ENCODE measurements at regions not wholly inside any gene's neighbourhood (a gene's known extent, or its start where the extent isn't known, plus 50 kb on each side); places are given as distances from the start of the nearest gene placed in this dataset.

- 91 to 97% methylated on average over 5 to 8 of the region's 8 CpGs for WGBS, 2 experiments (ENCODE audit: insufficient coverage in 1 of 2, insufficient read length in 1 of 2)
- H3K27me3 ChIP-seq (ENCODE audit: control insufficient read depth, insufficient read depth, low read length, poor library complexity, severe bottlenecking): no peaks in the 10 kb centered on the region
- H3K36me3 ChIP-seq (ENCODE audit: control insufficient read depth, insufficient read depth, low read length): no peaks in the 10 kb centered on the region
- no peaks in the 10 kb centered on the region for H3K36me3 Mint-ChIP-seq (ENCODE audit: low read depth)
- no peaks in the 10 kb centered on the region for H3K4me1 Mint-ChIP-seq
- no peak overlapping the region for H3K4me3 ChIP-seq (ENCODE audit: low read length)
- H3K27me3 Mint-ChIP-seq (ENCODE audit: insufficient read depth): no peaks in the 10 kb centered on the region
- no peak overlapping the region for H3K4me3 Mint-ChIP-seq
- H3K27ac ChIP-seq (ENCODE audit: low read depth, low read length): no peak overlapping the region
- H3K9ac ChIP-seq (ENCODE audit: extremely low read depth, low read length, poor library complexity, severe bottlenecking): no peak overlapping the region
- no peaks in the 10 kb centered on the region for H3K9me3 ChIP-seq (ENCODE audit: control insufficient read depth, low read length)
- H3K4me1 ChIP-seq (ENCODE audit: control insufficient read depth, insufficient read depth, low read length): no peaks in the 10 kb centered on the region
- TF ChIP-seq CTCF (conservative IDR thresholded peaks at IDR 0.05): no peak
- H3K9me3 Mint-ChIP-seq: peaks cover 6% of the 10 kb centered on the region
- no peak for DNase-seq
- H3K27ac Mint-ChIP-seq: no peak overlapping the region
Measured at GRCh38 chr6:2477666-2478065, 232.3 kb upstream of the GMDS start.

- H3K4me1 Mint-ChIP-seq: no peaks in the 10 kb centered on the region
- no peaks in the 10 kb centered on the region for H3K36me3 Mint-ChIP-seq (ENCODE audit: low read depth)
- no peak for DNase-seq
- H3K4me3 ChIP-seq (ENCODE audit: low read length): no peak overlapping the region
- 83 to 91% methylated on average over 1 of the region's 1 CpG for WGBS, 2 experiments (ENCODE audit: insufficient coverage in 1 of 2, insufficient read length in 1 of 2)
- no peaks in the 10 kb centered on the region for H3K4me1 ChIP-seq (ENCODE audit: control insufficient read depth, insufficient read depth, low read length)
- H3K9me3 ChIP-seq (ENCODE audit: control insufficient read depth, low read length): no peaks in the 10 kb centered on the region
- H3K27ac Mint-ChIP-seq: no peak overlapping the region
- H3K27me3 ChIP-seq (ENCODE audit: control insufficient read depth, insufficient read depth, low read length, poor library complexity, severe bottlenecking): no peaks in the 10 kb centered on the region
- H3K36me3 ChIP-seq (ENCODE audit: control insufficient read depth, insufficient read depth, low read length): no peaks in the 10 kb centered on the region
- no peak overlapping the region for H3K27ac ChIP-seq (ENCODE audit: low read depth, low read length)
- H3K27me3 Mint-ChIP-seq (ENCODE audit: insufficient read depth): no peaks in the 10 kb centered on the region
- H3K4me3 Mint-ChIP-seq: no peak overlapping the region
- no peak overlapping the region for H3K9ac ChIP-seq (ENCODE audit: extremely low read depth, low read length, poor library complexity, severe bottlenecking)
- peaks cover 2% of the 10 kb centered on the region for H3K9me3 Mint-ChIP-seq
- TF ChIP-seq CTCF (conservative IDR thresholded peaks at IDR 0.05): no peak
Measured at GRCh38 chr6:2477250-2477649, 231.8 kb upstream of the GMDS start.

GRCh38 chr6:2476376-2476775 lies 231.0 kb upstream of the GMDS start:
- Mint-ChIP-seq H3K27me3 (ENCODE audit: insufficient read depth) (no peaks in the 10 kb centered on the region), H3K4me3 (no peak overlapping the region), H3K4me1 (no peaks in the 10 kb centered on the region), H3K27ac (no peak overlapping the region), H3K9me3 (no peaks in the 10 kb centered on the region), H3K36me3 (ENCODE audit: low read depth) (no peaks in the 10 kb centered on the region)
- H3K4me1 ChIP-seq (ENCODE audit: control insufficient read depth, insufficient read depth, low read length): no peaks in the 10 kb centered on the region
- no peak overlapping the region for H3K27ac ChIP-seq (ENCODE audit: low read depth, low read length)
- no peaks in the 10 kb centered on the region for H3K9me3 ChIP-seq (ENCODE audit: control insufficient read depth, low read length)
- no peak for DNase-seq
- no peak for TF ChIP-seq CTCF (conservative IDR thresholded peaks at IDR 0.05)
- no peaks in the 10 kb centered on the region for H3K27me3 ChIP-seq (ENCODE audit: control insufficient read depth, insufficient read depth, low read length, poor library complexity, severe bottlenecking)
- WGBS, 2 experiments (ENCODE audit: insufficient coverage in 1 of 2, insufficient read length in 1 of 2): 79 to 82% methylated on average over 4 of the region's 4 CpGs
- no peak overlapping the region for H3K9ac ChIP-seq (ENCODE audit: extremely low read depth, low read length, poor library complexity, severe bottlenecking)
- no peaks in the 10 kb centered on the region for H3K36me3 ChIP-seq (ENCODE audit: control insufficient read depth, insufficient read depth, low read length)
- H3K4me3 ChIP-seq (ENCODE audit: low read length): no peak overlapping the region

Data from endodermal cell (in vitro differentiated cells).